Muscle of leg (tissue), 3 donors: ENCODE measurements at regions not wholly inside any gene's neighbourhood (a gene's known extent, or its start where the extent isn't known, plus 50 kb on each side); places are given as distances from the start of the nearest gene placed in this dataset.
"Not testable (repeated sequence)": the region's sequence is repeated elsewhere in the genome, so short reads cannot be mapped to it uniquely, and the experiment has no call there.

Experiments used
- DNase-seq: peaks from one replicate; pipeline ENCODE4 v3.0.0; 2013
- H3K27ac ChIP-seq: one replicate; pipeline ENCODE4 v1.5.1; 2013; ENCODE audit warnings: mild to moderate bottlenecking, low read length, control low read depth
- H3K27me3 ChIP-seq: one replicate; pipeline ENCODE4 v1.6.1; 2013; ENCODE audit warnings: low read length; ENCODE audit not compliant: control insufficient read depth, insufficient read depth
- H3K36me3 ChIP-seq: one replicate; pipeline ENCODE4 v1.6.1; 2013; ENCODE audit warnings: low read length; ENCODE audit not compliant: control insufficient read depth, insufficient read depth
- H3K4me1 ChIP-seq: one replicate; pipeline ENCODE4 v1.6.1; 2013; ENCODE audit warnings: low read length; ENCODE audit not compliant: control insufficient read depth, insufficient read depth
- H3K4me3 ChIP-seq: one replicate; pipeline ENCODE4 v1.5.1; 2013; ENCODE audit warnings: low read length, control low read depth
- H3K9me3 ChIP-seq: replicated peaks from 2 replicates; pipeline ENCODE4 v1.6.1; 2013; ENCODE audit warnings: low read depth, low read length; ENCODE audit not compliant: control insufficient read depth
- WGBS: methylation state at CpG from one replicate; pipeline ENCODE4 v1.1.5; 2013; ENCODE audit warnings: missing lambda C conversion rate; ENCODE audit not compliant: insufficient coverage; 5-methylcytosine and 5-hydroxymethylcytosine counted together

DNA sequence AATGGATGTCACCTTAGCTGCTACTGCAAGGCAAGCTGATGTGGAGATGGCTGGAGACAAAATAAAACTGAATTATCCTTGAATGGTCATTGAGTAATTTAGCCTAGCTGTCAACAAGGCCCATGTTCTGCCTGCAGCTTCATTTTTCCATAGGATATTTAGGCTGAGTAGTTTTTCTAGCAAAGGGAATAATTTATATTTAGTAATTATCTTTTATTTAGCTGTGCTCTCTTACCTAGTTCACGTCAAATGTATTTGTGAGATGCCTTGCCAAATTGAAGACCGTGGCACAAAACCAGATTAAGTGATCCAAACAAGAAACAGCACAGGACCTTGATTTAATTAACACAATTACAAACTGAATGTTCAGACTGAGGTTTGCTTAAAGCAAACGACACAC lies 77.4 kb upstream of the CEP162 start:
- H3K9me3 ChIP-seq, result no peaks in the 10 kb centered on the region
- no peak for DNase-seq
- no peaks in the 10 kb centered on the region for H3K27me3 ChIP-seq
- WGBS, result 60% methylated on average over 1 of the region's 3 CpGs
- H3K36me3 ChIP-seq, result no peaks in the 10 kb centered on the region
- H3K4me1 ChIP-seq, result no peaks in the 10 kb centered on the region
- H3K4me3 ChIP-seq, result no peak overlapping the region
- no peak overlapping the region for H3K27ac ChIP-seq

- H3K27me3 ChIP-seq, DNase-seq, H3K27ac ChIP-seq, H3K4me1 ChIP-seq, H3K4me3 ChIP-seq, H3K9me3 ChIP-seq, H3K36me3 ChIP-seq: not testable (repeated sequence)
- no CpG with 5 or more reads among the region's 1 CpG for WGBS
These were observed 63.6 kb upstream of the CEP162 start for GRCh38 chr6:84291033-84291432.

DNA sequence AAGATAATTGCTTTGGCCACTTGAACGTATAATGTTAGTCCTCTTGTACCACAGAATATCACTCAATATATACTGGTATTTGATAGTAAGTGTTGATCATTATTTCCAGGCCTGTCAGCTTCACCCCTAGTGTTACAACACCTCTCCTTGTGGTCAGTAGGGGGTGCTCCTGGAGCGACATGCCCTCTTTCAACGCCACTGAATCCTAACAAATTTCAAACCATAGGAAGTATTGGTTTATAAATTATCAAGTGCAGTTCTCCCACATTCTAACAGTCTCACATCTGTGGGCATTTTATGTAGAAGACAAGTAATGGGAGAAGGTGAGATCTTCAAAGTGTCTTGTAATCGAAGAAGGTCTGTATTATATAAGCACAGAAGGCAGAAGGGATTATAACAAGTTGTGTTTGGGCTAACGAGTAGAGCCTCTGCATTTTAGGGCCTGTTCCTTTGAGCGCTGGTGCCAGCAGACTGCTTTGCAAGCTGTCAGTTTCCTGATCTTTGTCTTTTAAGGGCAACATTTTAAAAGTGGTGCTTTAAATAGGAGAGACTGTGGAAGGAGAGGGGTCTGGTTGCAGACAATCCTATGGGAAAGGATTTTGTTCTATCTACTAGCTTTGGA lies 57.1 kb upstream of the CEP162 start:
- Histone ChIP-seq H3K9me3 (no peaks in the 10 kb centered on the region), H3K27ac (no peak overlapping the region)
- 52% methylated on average over 3 of the region's 6 CpGs for WGBS

GRCh38 chr6:84282550-84282949 lies 55.1 kb upstream of the CEP162 start:
- peak; percentile 68 for DNase-seq
- H3K4me1 ChIP-seq, result peaks cover 11% of the 10 kb centered on the region
- no peaks in the 10 kb centered on the region for H3K27me3 ChIP-seq
- no peak overlapping the region for H3K4me3 ChIP-seq
- no peak overlapping the region for H3K27ac ChIP-seq
- H3K36me3 ChIP-seq, result no peaks in the 10 kb centered on the region
- H3K9me3 ChIP-seq, result no peaks in the 10 kb centered on the region
- WGBS, result 65% methylated on average over 4 of the region's 10 CpGs

More for the DNA sequence above, 57.1 kb upstream of the CEP162 start:
- Histone ChIP-seq H3K4me1 (peaks cover 8% of the 10 kb centered on the region), H3K27me3 (no peaks in the 10 kb centered on the region), H3K36me3 (no peaks in the 10 kb centered on the region), H3K4me3 (no peak overlapping the region)
- no peak for DNase-seq

DNA sequence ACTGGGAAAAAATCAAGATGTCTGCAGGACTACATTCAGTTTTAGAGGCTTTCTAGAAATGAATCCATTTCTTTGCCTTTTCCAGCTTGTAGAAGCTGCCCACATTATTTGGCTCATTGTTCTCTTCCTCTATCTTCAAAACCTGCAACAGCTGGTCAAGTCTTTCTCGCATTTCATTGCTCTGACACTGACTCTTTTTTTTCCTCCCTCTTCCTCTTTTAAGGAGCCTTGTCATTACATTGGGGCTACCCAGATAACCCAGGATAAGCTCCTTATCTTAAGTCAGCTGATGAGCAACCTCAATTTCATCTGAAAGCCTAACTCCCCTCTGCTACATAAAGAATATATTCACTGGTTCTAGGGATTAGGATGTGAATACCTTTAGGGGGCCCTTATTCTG lies 53.2 kb upstream of the CEP162 start:
- 60% methylated on average over 1 of the region's 1 CpG for WGBS
- Histone ChIP-seq H3K27me3 (no peaks in the 10 kb centered on the region), H3K9me3 (no peaks in the 10 kb centered on the region), H3K27ac (no peak overlapping the region), H3K36me3 (no peaks in the 10 kb centered on the region), H3K4me3 (no peak overlapping the region), H3K4me1 (peaks cover 11% of the 10 kb centered on the region)
- no peak for DNase-seq

- H3K27ac ChIP-seq, result no peak overlapping the region
- H3K36me3 ChIP-seq, result no peaks in the 10 kb centered on the region
- no peaks in the 10 kb centered on the region for H3K27me3 ChIP-seq
- H3K4me1 ChIP-seq, result peaks cover 11% of the 10 kb centered on the region
- DNase-seq, result no peak
- no peak overlapping the region for H3K4me3 ChIP-seq
- H3K9me3 ChIP-seq, result no peaks in the 10 kb centered on the region
These were observed 52.6 kb upstream of the CEP162 start for GRCh38 chr6:84280030-84280429.

GRCh38 chr6:84278321-84278998 lies 51.0 kb upstream of the CEP162 start:
- peaks cover 12% of the 10 kb centered on the region for H3K4me1 ChIP-seq
- no peak overlapping the region for H3K4me3 ChIP-seq
- H3K27ac ChIP-seq, result peak overlapping the region; percentile 75
- no peaks in the 10 kb centered on the region for H3K9me3 ChIP-seq
- H3K36me3 ChIP-seq, result no peaks in the 10 kb centered on the region
- no peaks in the 10 kb centered on the region for H3K27me3 ChIP-seq
- DNase-seq, result peak; percentile 96
- 25% methylated on average over 2 of the region's 6 CpGs for WGBS
